Effector memory CD4-positive, alpha-beta T cell (primary cell): ENCODE measurements at regions not wholly inside any gene's neighbourhood (a gene's known extent, or its start where the extent isn't known, plus 50 kb on each side); places are given as distances from the start of the nearest gene placed in this dataset.

Experiments
- DNase-seq, 3 donors: peaks; one replicate each; pipeline ENCODE4 v3.0.0-alpha.2; 2020
- H3K27ac ChIP-seq: 2 replicates; pipeline ENCODE4 v1.7.0; 2013; ENCODE audit warnings: mild to moderate bottlenecking, low read length, moderate library complexity; ENCODE audit not compliant: insufficient read depth, poor library complexity, severe bottlenecking
- H3K27me3 ChIP-seq: replicated peaks from 2 replicates; pipeline ENCODE4 v1.7.0; 2013; ENCODE audit warnings: mild to moderate bottlenecking, low read length; ENCODE audit not compliant: insufficient read depth, control insufficient read depth, poor library complexity, severe bottlenecking
- H3K36me3 ChIP-seq: 2 replicates; pipeline ENCODE4 v1.7.0; 2013; ENCODE audit warnings: mild to moderate bottlenecking, low read length, moderate library complexity; ENCODE audit not compliant: control insufficient read depth, insufficient read depth
- H3K4me1 ChIP-seq: 2 replicates; pipeline ENCODE4 v1.7.0; 2013; ENCODE audit warnings: low read length, mild to moderate bottlenecking; ENCODE audit not compliant: control insufficient read depth, insufficient read depth, poor library complexity, severe bottlenecking
- H3K4me3 ChIP-seq: 2 replicates; pipeline ENCODE4 v1.7.0; 2013; ENCODE audit warnings: low read length, low read depth, mild to moderate bottlenecking; ENCODE audit not compliant: insufficient read depth, poor library complexity, severe bottlenecking
- H3K9me3 ChIP-seq: 2 replicates; pipeline ENCODE4 v1.7.0; 2013; ENCODE audit warnings: mild to moderate bottlenecking, low read length, moderate library complexity; ENCODE audit not compliant: control insufficient read depth

DNA sequence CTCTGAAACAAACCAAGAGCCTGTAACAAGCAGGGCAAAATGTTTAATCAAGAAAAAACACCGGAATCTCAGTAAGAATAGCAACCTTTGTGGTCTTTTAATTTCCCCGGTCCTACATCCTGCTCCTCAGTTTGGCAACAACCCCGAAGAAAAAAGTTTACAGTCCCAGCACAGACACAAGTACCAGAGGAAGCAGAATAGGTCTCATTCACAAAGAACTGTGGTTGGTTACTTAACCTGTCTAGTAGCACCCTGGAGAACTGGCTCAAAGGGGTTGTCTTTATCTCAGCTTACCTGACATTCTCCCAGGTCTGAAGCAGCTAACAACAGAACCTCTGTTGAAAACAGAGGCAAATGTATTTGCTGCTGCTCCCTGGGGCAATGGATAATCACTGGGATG lies 399.3 kb downstream of the AJAP1 start:
- no peaks in the 10 kb centered on the region for H3K27me3 ChIP-seq
- no peaks in the 10 kb centered on the region for H3K9me3 ChIP-seq
- no peak overlapping the region for H3K27ac ChIP-seq
- no peak overlapping the region for H3K4me3 ChIP-seq
- H3K36me3 ChIP-seq, result no peaks in the 10 kb centered on the region
- DNase-seq, result no peak
- no peaks in the 10 kb centered on the region for H3K4me1 ChIP-seq

DNA sequence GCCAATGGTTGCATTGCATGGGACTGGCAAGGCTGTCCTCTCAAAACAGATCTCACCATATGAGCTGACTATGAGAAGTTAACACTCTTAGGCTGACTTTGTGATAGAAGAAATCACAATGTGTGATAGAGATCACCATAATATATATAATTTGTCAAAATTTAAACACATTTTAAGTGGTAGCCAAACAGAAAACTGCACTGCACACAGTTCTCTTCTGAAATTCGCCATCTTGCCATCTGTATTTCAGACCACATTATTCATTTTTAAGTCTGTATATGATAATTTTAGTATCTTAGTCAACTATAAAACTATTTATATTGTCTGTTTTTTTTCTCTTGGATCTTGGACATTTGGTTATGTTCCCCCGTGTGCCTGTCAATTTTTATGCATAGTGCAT lies 374.7 kb downstream of the AJAP1 start:
- no peaks in the 10 kb centered on the region for H3K27me3 ChIP-seq
- DNase-seq, result no peak

DNA sequence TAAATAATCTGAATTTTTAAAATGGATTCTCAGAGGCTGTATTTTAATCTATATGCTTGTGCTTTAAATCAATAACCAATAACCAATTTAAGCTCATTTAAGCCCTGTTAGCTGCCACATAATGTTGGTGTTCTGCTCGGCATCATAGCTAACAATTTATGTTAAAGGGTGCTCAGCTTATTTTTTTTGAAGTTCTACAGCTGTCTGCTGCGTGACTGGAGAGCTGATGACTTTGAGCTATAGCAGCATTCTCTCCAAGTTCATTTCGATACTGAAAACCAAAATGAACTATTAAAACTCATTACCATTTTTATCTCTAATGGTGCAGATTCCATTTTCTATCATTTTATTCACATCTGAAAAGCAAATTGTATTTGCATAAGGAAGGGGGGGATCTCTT lies 357.8 kb downstream of the AJAP1 start:
- H3K36me3 ChIP-seq, result no peaks in the 10 kb centered on the region
- no peaks in the 10 kb centered on the region for H3K4me1 ChIP-seq
- H3K9me3 ChIP-seq, result no peaks in the 10 kb centered on the region
- no peaks in the 10 kb centered on the region for H3K27me3 ChIP-seq
- no peak overlapping the region for H3K4me3 ChIP-seq
- H3K27ac ChIP-seq, result no peak overlapping the region
- no peak for DNase-seq

More for the DNA sequence above, 374.7 kb downstream of the AJAP1 start:
- Histone ChIP-seq H3K4me1 (no peaks in the 10 kb centered on the region), H3K9me3 (no peaks in the 10 kb centered on the region), H3K4me3 (no peak overlapping the region), H3K36me3 (no peaks in the 10 kb centered on the region), H3K27ac (no peak overlapping the region)

DNA sequence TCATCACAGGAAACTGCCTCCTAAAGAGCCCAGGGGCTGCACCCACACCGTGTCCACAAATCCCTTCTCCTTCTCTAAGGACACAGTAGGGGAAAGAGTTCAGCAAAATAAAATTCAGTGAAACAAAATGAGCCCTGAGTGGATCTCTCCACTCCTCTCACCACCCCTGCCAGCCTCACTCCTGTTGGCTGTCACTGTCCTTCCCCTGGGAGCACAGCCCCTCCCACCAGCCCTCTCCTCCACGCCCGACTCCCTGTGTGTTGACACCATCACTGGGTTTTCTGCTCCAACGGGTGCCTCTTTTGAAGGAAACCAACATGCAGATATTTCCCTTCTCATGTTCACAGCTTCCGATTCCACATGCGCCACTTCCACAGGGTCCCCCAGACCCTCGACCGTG lies 356.2 kb downstream of the AJAP1 start:
- Histone ChIP-seq H3K4me3 (no peak overlapping the region), H3K36me3 (no peaks in the 10 kb centered on the region), H3K9me3 (no peaks in the 10 kb centered on the region), H3K4me1 (no peaks in the 10 kb centered on the region), H3K27me3 (no peaks in the 10 kb centered on the region), H3K27ac (no peak overlapping the region)
- DNase-seq, result no peak

DNA sequence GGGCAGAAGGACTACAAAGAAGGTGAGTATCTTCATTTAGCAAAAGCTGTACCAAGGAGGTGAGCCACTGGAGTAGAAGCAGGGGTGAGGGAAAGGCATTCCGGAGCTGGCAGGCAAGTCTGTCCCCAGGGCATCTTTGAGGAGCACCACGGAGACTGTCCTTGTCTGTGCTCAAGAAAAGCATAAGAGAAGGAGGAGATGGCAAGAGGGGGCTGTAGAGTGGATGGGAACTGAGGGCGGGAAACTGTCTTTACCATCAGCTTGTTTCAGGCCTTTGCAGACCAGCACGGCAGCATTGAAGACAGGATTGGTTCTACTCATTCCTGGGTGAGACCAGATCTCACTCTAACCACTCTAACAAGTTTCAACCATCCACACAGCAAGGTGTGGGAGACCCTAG lies 355.8 kb downstream of the AJAP1 start:
- H3K4me1 ChIP-seq, result no peaks in the 10 kb centered on the region
- H3K27ac ChIP-seq, result no peak overlapping the region
- DNase-seq, result no peak
- H3K36me3 ChIP-seq, result no peaks in the 10 kb centered on the region
- no peaks in the 10 kb centered on the region for H3K27me3 ChIP-seq
- H3K4me3 ChIP-seq, result no peak overlapping the region
- H3K9me3 ChIP-seq, result no peaks in the 10 kb centered on the region

DNA sequence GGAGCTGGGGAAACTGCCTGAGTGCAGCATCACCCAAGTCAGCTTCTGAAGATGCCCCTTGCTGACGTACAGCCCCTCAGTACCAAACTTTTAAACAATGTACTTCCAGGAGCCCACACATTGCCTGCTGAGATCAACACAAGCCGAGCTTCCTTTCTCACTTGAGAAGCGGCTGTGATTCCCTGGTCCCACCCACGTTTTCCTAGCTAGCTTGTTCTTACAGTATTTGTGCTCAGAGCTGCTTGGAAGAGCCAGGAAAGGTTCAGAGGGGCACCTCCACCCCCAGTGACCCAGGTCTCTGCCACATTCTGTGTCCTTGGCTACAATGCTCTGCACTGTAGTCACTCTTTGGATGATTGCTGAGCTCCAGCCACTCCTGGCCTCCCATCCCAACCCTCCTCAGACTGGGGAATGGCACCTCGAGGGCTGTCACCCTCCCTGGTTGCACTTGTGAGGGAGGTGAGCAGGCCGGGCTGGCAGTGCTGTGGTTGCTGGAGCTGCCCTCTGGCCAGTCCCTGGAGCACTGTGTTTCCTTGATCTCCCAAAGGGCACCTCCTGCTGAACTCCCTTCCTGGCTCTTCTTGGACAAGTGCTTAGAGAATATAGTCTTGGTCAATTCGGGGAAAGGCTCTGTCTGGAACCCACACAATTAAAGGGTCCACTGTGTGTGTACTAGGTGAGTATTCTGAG lies 355.1 kb downstream of the AJAP1 start:
- Histone ChIP-seq H3K27me3 (no peaks in the 10 kb centered on the region), H3K36me3 (no peaks in the 10 kb centered on the region), H3K27ac (no peak overlapping the region), H3K9me3 (no peaks in the 10 kb centered on the region), H3K4me1 (no peaks in the 10 kb centered on the region), H3K4me3 (no peak overlapping the region)
- no peak for DNase-seq

DNA sequence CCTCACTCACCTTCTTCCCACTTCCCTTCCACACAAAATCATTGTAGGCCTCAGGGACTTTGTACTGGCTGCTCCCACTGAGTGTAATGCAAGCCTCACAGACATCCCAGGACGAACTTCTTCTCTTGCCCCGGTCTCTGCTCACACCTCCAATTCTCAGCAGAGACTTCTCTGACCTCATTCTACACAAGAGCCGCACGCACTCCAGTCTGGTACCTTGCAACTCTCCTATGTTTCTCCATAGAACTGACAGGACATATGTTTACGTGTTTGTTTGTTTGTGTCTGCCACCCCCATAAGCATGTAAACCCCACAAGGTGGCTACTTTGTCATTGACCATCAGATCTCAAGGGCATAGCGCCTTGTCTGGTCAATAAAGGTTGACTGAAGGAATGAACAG lies 350.8 kb downstream of the AJAP1 start:
- Histone ChIP-seq H3K27ac (no peak overlapping the region), H3K4me3 (no peak overlapping the region), H3K27me3 (no peaks in the 10 kb centered on the region), H3K9me3 (no peaks in the 10 kb centered on the region), H3K4me1 (no peaks in the 10 kb centered on the region), H3K36me3 (no peaks in the 10 kb centered on the region)
- DNase-seq, result no peak

DNA sequence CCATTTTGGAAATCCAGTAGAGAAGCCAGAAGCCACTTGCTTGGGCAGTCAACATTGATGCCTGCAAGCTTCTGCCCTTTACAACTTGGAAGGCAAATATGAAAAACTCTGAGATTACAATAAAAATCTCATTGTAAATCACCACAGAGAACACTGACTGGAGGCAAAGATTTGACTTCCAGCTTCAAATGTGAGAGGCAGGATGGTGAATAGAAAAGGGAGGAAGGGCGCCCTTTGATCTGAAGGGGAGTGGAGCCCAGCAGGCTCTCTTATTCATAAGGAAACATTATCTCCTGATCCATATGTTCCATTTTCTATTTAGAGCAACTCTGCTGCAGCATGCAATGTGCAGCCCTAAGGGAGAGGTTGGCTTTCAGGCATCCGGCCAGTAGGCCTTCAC lies 348.3 kb downstream of the AJAP1 start:
- Histone ChIP-seq H3K4me3 (no peak overlapping the region), H3K9me3 (no peaks in the 10 kb centered on the region), H3K27ac (no peak overlapping the region), H3K4me1 (no peaks in the 10 kb centered on the region), H3K36me3 (no peaks in the 10 kb centered on the region), H3K27me3 (no peaks in the 10 kb centered on the region)
- no peak for DNase-seq

DNA sequence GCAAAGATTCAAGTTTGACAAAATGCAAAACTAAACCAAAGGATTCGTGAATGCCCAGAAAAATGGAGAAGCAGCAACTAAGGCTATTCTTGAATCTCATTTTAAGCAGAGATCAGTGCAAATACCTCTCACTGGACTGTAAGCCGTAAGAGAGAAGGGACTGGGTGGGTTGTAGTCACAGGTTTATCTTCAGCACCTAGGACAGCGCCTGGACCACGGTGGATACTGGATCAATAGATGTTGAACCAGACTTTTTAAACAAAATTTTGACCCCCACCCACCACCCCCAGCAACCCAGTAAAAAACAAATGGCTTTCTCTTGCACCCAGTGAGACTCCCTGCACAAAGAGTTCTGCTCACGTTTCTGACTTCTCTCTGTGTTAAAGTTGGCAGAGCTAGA lies 347.1 kb downstream of the AJAP1 start:
- no peak for DNase-seq
- Histone ChIP-seq H3K27ac (no peak overlapping the region), H3K4me3 (no peak overlapping the region), H3K4me1 (no peaks in the 10 kb centered on the region), H3K27me3 (no peaks in the 10 kb centered on the region), H3K9me3 (no peaks in the 10 kb centered on the region), H3K36me3 (no peaks in the 10 kb centered on the region)

DNA sequence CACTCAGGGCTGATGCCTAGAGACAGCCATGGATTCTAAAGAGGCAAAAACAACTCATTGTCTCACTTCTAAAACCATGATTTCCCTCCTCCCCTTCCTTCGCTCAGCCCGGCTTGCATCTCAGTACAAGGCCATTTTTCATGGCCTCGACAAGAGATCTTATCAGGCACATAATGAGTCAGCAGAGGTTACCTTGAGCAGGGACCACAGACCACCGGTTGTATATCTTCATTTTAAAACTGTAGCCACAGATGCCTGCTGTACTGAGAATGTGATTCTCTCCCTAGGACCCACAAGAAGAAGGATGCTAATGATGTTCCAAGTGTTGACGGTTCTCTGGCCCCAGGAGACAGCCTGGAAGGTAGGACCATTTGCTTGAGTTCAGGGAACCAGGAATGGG lies 331.9 kb downstream of the AJAP1 start:
- Histone ChIP-seq H3K4me3 (no peak overlapping the region), H3K27ac (no peak overlapping the region), H3K36me3 (no peaks in the 10 kb centered on the region), H3K4me1 (no peaks in the 10 kb centered on the region), H3K27me3 (no peaks in the 10 kb centered on the region), H3K9me3 (no peaks in the 10 kb centered on the region)
- no peak for DNase-seq
